ENCODE measurements at regions not wholly inside any gene's neighbourhood (a gene's known extent, or its start where the extent isn't known, plus 50 kb on each side); places are given as distances from the start of the nearest gene placed in this dataset.
A peak's percentile ranks its signal among the peaks of the same experiment; 100 is the strongest.

DNA sequence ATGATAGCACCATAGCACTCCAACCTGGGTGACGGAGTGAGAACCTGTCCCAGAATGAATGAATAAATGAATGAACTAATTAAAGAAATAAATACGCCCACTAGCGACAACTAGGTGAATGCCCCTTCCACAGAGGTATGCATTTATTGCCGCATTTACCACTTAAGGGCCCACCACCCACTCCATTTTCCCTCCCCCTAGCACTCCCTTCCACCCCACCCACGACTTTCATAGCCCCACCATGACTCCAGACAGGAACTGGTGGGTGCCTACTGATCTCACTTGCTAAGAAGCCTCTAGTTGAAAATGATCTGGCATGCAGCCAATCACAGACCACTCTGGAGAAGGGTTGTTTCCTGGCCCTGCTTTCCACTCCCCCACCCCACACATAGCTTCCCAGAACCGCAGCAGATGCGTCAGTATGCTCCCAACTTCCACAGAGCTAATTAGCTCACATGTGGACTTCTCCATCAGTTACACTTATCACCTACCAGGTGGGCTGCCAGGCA, 167.6 kb downstream of the WT1 start:
- no peak for DNase-seq

DNA sequence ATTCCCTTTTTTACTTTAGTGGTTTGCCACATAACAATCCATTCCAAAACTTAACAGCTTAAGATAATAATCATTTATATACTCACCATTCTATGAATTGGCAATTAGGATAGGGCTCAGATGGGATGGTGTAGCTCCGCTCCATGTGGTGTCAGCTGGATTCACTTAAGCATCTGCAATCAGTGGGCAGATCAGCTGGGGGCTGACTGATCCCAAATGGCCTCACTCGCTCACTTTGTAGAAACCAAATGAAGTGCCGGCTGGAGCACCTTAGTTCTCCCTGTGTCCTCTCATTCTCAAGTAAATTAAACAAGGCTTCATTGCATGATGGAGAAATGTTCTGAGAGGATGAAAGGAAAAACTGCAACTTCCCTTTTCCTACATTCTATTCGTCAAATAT, 161.4 kb downstream of the WT1 start:
- no peak for DNase-seq

DNA sequence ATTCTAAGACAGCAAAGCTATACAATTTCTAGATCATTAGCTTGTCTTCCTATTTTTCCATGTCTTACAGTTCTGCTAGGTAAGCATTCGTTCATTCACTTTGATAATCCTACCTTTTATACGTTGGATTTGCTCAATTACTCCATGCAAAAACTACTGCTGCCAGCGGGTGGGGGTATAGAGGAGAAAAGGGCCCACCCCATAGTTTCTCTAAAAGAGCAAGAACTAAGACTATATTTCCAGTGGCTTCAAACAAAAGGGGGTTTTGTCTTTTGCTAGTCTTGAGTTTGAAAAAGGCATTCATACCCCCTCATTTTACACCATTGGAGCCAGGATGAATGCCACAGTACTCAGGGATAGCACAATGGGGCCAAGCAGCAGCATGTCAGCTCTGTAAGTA, 155.7 kb downstream of the WT1 start:
- no peak for DNase-seq

DNA sequence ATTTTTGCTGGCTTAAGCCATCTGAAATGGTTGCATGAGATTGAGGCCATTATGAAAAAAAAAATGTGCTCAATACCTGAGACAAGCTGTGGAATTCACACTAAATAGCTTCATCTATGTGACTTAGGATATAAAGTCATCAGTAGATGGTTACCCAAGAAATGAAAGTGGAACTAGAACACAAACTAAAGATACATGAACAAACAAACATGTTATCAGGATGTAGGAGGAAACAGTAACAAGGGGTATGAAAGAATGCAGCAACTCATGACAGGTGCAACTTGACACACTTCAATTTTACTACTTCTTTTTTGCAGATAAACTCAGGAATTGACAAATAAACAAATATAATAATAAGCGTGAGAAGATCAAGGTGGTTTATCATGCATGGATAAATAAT, 155.0 kb downstream of the WT1 start:
- DNase-seq, result no peak

DNA sequence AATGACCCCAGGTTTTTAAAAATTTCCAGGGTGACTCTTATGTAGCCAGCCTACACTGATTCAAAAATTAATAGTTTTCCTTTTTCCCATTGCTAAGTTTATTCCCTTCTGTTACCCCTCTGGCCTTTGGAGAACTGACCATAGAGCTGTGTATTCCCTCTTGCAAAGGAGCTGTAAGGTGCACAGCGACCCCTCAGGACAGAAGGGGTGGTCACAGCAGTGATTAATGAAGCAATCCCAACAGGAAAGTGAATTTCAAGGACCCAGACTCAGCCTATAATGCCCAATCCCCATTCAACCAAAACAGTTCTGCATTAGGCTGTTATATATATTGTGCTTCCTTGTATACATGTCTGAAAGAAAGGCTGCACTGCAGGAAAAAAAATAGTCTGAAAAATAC, 147.1 kb downstream of the WT1 start:
- DNase-seq, result no peak

DNA sequence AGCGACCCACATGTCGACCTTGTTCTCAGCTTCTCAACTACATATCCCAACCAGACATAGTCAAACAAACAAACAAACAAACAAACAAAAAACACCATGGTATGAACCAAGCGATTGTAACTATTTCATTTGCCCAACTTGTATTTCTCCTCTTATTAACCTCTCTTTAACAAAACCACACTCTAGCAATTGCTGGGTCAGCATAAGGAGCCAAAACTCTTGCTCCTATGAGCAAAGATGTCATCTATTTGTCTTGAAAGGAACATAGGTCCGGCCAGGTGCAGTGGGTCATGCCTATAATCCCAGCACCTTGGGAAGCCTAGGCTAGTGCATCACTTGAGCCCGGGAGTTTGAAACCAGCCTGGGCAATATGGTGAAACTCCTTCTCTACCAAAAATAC, 145.6 kb downstream of the WT1 start:
- DNase-seq, result no peak

DNA sequence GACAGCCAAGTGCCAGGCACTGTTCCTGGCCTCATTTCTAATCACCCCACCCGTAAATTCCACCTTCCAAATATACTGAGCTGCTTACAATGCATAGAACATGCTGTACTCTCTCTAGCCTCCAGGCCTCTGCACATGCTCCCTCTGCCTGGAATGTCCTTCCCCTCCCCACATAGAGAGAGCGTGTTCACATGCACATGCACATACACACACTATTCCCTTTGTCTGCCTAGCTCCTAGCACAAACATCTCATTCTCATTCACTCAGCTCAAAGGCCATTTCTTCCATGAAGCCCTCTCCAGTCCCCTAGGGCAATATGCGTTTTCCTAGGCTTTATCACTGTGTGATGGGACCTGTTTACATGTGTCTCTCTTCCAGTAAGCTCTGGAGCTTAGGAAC, 144.6 kb downstream of the WT1 start:
- DNase-seq, result peak; percentile 17

DNA sequence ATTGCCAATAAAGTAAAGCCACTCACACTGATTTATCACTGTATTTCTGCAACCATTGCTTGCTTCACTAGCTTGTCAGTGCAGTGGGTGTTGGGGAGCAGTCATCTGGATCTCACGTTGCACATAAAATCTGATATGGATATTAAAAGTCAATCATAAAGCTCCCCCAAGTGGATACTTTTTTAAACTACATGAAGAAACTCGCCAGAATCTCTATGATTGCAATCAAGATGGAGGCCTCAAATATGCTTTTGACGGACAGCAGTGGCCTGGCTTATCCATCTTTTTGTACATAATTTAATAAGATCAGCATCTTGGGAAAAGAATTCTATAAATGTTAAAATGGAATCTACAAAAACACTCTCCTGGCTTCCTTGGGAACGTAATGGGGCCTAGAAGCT, 137.7 kb downstream of the WT1 start:
- DNase-seq, result peak; percentile 66

DNA sequence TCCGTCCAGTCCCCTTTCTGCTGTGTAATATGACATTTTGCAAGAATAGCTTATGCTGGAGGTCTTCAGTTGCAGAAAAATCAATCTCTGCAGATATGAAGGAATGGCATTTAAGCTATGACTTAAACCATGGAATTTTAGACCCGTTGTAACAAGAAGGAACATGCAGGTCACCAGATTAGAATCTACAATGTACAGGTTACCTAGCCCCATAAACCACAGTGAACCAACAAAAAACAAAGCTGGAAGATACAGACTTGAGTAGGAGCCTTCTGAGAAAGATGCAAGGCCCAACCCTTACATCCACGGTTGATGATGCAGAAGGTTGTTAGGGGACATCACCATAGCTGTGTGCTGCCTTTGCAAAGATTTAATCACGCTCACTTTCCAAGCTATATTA, 132.5 kb downstream of the WT1 start:
- no peak for DNase-seq

DNA sequence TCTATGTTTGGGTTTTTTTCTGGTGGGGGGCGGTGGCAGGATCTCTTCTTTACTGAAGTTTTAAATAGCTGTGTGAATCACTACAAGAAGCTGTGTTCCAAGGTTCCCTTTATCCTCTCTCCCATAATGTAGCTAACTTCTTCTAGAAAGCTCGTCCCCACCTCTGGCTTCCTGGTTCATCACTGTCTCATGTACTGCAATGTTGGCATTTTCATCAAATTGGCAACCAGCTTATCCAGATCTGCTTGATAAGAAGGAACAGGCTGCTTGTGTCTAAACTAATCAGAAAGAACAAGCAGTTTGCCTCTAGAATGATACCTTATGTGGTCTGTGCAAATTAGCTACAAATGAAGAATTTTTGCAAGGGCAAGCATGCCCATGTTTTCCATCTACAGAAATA, 130.8 kb downstream of the WT1 start:
- DNase-seq, result no peak

DNA sequence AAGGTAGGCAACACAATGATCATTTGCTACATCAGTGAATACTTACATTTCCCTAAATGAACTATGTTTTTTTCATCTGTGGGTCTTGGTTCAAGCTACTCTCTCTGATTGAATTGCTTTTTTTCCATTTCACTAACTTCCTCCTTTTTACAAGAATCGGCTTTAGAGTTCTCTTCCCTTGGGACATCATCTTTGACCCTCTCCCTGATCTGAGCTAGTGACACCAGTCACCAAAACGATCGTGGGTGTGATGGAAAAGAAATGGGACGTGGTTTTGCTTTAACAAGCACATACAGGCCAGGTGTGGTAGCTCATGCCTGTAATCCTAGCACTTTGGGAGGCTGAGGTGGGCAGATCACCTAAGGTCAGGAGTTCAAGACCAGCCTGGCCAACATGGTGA, 129.9 kb downstream of the WT1 start:
- DNase-seq, result no peak

DNA sequence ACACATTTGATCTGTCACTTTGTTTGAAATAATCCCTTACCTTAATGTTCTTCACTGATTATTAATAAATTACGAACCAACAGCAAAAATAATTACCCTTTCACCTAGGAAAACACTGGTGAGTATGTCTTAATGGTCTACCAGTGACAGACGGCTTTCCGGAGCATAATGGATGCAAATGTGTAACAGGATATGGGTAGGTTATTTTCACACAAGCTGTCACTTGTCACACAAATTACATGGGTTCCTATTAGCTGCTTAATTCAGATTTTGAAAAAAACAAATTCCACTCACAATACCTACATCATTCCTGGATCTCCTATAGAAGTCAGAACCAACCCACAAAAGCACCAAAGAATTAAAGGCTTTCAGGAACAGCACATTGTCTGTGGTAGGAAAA, 127.9 kb downstream of the WT1 start:
- no peak for DNase-seq

DNA sequence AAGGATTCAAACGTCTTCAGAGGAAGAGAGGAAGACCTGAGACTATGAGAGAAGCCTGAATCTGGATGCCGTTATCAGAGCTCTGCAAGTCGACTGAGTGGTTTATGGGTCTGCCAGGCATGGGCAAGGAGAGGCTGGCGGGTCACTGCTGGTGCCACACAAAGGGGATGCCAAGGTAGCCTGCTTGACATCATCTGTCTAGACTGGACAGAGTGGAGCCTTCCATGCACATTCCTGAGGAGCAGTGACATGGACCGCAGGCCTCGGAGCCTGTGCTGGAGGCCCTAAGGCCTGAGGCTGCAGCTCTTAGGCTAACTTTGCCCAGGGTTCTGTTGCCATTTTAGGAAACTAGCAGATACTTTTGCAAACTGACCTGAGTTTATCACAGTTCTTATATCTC, 127.4 kb downstream of the WT1 start:
- no peak for DNase-seq

DNA sequence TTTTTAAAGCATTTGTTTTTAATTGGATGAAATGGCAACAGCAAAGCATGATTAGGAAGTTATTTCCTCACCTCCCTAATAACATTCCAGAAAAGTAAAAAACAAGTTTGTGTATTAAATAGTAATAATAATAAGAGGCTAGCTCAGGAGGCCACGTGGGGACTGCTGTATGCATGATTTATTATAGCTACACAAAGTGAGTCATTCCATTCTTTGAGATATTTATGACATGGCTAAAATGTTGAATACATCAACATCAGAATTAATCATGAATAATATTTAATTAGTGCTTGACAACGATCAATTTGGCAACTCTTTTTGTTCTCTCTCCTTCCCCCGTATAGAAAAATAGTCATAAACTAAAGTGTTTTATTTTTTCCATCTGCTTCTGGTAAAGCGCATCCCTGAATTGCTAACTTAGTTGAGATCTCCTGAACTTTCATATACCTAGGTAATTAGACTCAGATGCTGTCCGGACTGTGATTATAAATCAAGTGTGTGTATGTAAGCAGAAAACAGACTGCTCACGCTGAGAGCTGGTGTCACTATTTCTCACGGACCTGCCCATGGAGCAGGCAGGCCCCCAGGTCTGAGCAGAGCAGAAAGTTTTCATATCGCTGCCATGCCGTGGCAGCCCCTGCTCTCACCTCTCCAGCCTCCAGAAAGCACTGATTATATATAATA, 125.7 kb downstream of the WT1 start:
- DNase-seq, result no peak

DNA sequence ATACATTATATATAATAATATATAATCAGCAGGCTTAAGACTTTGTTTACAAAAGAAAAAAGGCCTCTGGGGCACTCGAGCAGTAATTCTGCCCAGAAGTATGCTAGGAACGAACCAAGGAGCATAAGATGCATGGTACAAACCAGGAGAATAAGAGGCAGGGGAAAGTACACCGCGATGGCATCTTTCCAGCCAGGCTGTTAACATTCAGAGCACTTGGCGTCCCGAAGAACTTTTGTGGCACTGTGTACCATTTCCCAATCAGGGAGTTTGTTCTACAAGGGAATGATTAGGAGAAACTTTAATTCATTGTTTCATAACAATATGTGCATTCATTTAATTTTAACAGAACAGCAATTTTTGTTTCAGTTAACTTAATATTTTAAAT, 125.1 kb downstream of the WT1 start:
- DNase-seq, result no peak

DNA sequence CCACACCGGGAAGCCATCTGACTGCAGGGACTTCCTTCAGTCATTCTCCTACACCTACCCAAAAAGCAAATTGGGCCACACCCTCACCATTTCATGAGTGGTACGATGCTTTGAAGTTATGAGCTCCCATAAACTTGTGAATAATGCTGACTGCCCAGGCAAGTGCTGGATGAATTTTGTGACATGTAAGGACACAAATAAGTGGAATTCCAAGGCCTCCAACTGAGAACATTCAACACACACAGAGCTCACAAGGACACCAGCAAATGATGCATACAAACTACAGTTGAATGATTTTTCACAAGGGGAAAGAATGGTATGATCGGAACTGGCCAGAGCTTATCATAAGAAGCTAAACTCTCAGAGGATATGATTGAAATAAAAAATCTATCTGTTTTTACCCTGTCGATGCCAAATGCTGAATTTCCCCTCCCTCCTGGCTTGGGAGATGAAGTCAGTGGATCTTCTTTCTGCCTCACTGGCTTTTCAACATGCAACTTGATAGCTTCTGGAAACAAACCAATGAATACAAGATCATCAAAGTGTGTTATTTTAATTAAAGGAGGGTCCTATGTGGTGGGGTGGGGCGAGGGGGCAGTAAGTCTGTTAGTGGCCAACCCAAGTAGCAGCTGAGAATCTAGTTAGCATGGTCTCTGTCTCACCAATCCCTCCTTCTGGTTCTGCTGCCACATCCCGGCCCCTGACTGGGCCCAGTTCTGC, 123.8 kb downstream of the WT1 start:
- no peak for DNase-seq

DNA sequence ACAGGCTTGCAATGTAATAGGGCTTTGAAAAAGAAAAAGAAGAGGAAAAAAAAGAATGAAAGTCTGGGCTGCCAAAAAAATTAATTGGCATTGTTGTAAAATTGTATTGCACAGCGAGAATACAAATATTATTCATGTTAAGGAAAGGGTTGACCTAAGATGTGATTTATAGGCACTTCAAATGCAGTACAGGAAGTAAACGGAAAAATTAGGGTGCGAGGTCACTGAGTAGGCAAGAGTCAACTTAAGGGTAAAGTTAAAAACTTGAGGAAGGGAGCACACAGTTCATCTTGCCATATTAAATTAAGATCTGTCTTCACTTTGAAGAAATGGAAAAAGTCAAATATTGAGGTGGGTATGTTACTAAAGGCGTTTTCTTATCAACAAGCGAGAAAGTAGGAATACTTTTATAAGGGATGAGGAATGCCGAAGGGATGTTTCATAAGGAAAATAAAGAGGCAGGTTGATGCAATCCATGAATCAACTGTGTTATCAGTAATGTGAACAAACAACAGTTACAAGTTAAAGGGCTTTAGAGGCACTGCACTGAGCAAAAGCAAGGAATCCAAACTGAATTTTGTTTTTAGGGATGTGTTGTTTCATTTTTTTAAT, 123.0 kb downstream of the WT1 start:
- no peak for DNase-seq

DNA sequence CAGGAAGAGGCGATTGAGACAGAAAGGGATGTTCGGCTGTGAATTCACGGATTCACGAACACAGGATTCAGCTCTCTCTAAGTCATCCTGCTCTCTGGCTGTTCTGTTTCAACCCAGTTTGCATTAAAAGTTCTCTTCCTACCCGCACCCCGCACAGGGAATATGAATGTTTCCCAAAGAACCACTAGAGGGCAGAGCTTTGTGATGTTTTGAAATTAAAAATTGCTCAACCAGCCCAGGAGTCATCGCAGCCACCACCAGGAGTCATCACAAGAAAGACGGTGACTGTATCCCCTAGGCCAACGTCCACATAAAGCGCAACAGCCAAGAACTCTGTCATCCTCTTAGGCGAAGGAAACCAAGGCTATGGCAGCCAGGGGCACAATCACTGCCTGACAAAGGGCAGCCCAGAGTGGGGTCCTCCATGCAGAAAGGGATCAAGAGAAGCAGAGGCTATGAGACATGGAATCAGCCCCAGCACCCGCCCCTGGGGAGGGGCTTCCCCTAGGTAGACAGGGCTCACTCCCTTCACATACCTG, 122.4 kb downstream of the WT1 start:
- peak; percentile 32 for DNase-seq

DNA sequence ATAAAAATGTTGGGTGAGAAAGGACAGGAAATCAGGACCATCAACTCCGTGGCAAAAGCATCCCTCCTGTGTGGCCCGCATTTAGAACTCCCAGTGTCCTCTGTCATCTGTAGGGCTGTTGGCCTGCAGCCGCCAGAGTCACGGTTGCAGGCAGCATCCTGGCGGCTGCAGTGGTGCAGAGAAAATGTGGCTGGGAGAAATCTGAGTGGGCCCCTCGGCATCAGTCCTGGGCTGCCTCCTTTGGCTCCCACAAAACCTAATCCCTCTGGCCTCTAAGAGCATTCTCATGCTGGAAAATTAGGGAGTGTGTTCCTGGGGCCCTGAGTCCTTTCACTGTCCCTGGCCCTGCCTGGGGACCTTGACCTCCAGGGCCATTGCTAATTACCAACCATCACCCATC, 121.9 kb downstream of the WT1 start:
- no peak for DNase-seq

DNA sequence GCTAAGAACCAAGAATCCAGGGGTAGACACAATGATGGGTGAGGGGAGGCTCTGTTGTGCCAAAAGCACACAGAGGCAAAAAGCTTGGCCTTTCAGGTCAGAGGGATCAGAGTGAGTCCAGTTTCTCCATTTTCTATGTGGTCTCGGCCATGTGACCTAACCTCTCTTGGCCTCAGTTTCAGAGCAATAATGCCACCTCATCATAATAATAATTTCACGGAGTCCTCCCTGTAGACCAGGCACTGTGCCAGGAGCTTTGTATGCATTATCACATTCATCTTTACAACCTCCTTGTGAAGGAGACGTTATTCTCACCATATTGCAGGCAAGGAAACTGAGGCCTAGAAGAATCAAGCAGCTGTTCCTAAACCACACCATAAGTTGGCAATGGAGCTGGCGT, 120.2 kb downstream of the WT1 start:
- no peak for DNase-seq

DNA sequence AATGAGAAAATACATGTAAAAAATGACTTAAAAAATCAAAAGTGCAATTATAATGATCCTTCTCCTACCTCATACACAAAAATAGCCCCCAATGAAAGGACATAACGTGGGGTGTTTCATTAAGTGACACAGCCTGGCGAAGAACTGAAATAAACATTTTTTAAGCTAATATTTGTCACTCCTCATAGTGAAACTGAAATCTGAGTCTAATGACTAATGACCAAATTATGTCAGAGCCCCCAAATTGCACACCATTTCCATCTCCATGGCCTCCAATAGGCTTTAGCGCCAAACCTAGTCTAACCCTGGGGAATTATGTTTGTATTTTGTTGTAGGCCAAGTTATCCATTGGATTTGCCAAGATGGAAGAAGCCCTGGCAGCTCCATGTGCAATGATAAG, 119.1 kb downstream of the WT1 start:
- DNase-seq, result no peak

DNA sequence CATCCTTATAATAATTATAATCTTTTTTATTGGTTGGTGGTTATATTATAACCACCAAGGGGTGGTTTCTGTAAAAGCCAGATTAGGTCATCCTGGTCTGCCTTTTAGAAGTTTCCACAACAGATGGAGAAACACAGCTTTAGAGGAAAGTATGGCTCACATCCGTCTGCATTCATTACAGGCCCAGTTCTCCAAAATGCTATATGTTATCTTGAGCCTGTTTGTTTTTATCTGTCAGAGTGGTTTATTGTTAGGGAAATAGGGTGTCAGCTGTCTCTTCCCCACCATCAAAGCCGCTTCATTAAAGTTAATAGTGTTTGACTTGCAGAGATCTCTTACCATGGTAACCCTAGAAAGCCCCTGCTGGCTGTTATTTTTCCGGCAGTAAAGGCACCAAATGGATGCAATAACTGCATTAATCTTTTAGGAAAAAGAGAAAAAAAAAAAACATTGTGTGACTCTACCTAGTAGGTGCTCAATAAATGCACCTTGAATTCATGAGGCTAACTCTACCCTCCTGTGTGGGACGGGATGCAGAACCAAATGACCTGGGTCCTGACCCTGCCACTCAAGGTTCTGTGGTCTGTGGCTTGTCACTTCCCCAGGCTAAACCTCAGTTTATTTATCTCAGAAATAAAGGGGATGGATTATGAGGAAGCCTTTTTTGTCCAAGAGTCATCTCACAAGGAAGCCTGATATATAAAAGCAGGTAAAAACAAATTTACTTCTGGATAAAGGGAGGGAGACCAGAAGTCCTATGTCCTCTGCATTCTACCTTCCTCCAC, 118.3 kb downstream of the WT1 start:
- no peak for DNase-seq

DNA sequence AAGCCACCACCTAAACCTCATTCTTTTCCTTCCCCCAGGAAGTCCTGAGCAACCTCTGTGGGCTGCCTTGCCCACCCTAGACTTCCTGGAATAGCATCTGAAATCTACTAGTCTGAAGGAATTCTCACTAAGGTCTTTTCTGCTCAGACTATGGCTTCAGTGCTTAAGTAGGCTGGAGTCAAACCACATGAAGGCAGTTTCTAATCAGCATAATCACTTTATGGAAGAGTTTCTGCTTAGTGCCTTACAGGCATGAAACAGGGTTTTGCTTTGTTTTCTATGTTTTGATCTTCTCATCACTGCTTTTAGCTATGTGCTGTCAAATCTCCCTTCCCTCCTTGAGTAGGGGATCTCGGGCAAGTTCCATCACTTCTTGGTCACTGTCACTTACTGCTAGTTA, 117.7 kb downstream of the WT1 start:
- no peak for DNase-seq
